PC-9 (cell line): ENCODE measurements at regions not wholly inside any gene's neighbourhood (a gene's known extent, or its start where the extent isn't known, plus 50 kb on each side); places are given as distances from the start of the nearest gene placed in this dataset.

Source experiments
- BruUV-seq: library from RNA; stranded (reverse); fragments of 400-500 nt; replicated peaks from 2 replicates; lab custom pipeline; 2021; lab: Mats Ljungman, UMichigan
- CTCF ChIA-PET: fragments of 300-600 bp; sonication (Branson Sonifier 250); formaldehyde crosslinking; loops from one replicate; lab custom pipeline; 2022; ENCODE audit warnings: antibody characterized with exemption; lab: Charles Lee
- POLR2A ChIA-PET: fragments of 300-600 bp; sonication (Branson Sonifier 250); formaldehyde crosslinking; loops from one replicate; lab custom pipeline; 2022; ENCODE audit warnings: antibody characterized with exemption; ENCODE audit not compliant: unreplicated experiment; lab: Charles Lee
- DNase-seq, 2 experiments: peaks; one replicate each; pipeline versions ENCODE4 v3.0.0 to v3.0.0-alpha.2; 2015 to 2022; ENCODE audit warnings: mixed read lengths in 1 of 2
- H2AFZ ChIP-seq: fragments of 200-600 bp; sonication (generic); 2 replicates; pipeline ENCODE4 v1.8.1; 2017; ENCODE audit warnings: antibody characterized with exemption
- H3F3A ChIP-seq: fragments of 200-600 bp; sonication (generic); 2 replicates; pipeline ENCODE4 v1.8.1; 2017; ENCODE audit warnings: antibody characterized with exemption, mild to moderate bottlenecking, low read depth; ENCODE audit not compliant: insufficient read depth
- H3K27ac ChIP-seq: fragments of 200-600 bp; sonication (generic); 2 replicates; pipeline ENCODE4 v1.6.1; 2016; ENCODE audit warnings: mixed run types
- H3K27me3 ChIP-seq: fragments of 200-600 bp; sonication (generic); 2 replicates; pipeline ENCODE4 v1.6.1; 2016; ENCODE audit warnings: low read depth, mixed run types; ENCODE audit not compliant: insufficient read depth
- H3K36me3 ChIP-seq: fragments of 200-600 bp; sonication (generic); 2 replicates; pipeline ENCODE4 v1.6.1; 2016; ENCODE audit warnings: low read depth, mixed run types
- H3K4me1 ChIP-seq: fragments of 200-600 bp; sonication (generic); replicated peaks from 2 replicates; pipeline ENCODE4 v1.6.1; 2016; ENCODE audit warnings: mixed run types; ENCODE audit not compliant: insufficient read depth
- H3K4me2 ChIP-seq: fragments of 200-600 bp; sonication (generic); 2 replicates; pipeline ENCODE4 v1.6.1; 2017; ENCODE audit warnings: mixed run types
- H3K4me3 ChIP-seq: fragments of 200-600 bp; sonication (generic); 2 replicates; pipeline ENCODE4 v1.6.1; 2016; ENCODE audit warnings: mixed run types
- H3K79me2 ChIP-seq: fragments of 200-600 bp; sonication (generic); 2 replicates; pipeline ENCODE4 v1.6.1; 2017; ENCODE audit warnings: low read depth, mixed run types
- H3K9me2 ChIP-seq: fragments of 200-600 bp; sonication (generic); 2 replicates; pipeline ENCODE4 v1.8.1; 2017; ENCODE audit warnings: mild to moderate bottlenecking; ENCODE audit not compliant: insufficient read depth
- H3K9me3 ChIP-seq: fragments of 200-600 bp; sonication (generic); 2 replicates; pipeline ENCODE4 v1.8.1; 2016; ENCODE audit warnings: low read depth; ENCODE audit not compliant: insufficient read depth
- H4K20me1 ChIP-seq: fragments of 200-600 bp; sonication (generic); 2 replicates; pipeline ENCODE4 v1.8.1; 2017; ENCODE audit not compliant: insufficient read depth
- CTCF ChIP-seq: fragments of 200-600 bp; sonication (generic); conservative IDR thresholded peaks from 2 replicates; pipeline ENCODE4 v1.6.1; 2017; ENCODE audit warnings: mixed run types, antibody characterized with exemption, mild to moderate bottlenecking, moderate library complexity
- EZH2 ChIP-seq: fragments of 200-600 bp; sonication (generic); IDR thresholded peaks from 2 replicates; pipeline ENCODE4 v1.8.0; 2017; ENCODE audit warnings: antibody characterized with exemption, low read depth
- intact Hi-C: fragments of 100-400 bp; cut with micrococcal nuclease; formaldehyde crosslinking; loops from one replicate; pipeline ENCODE4 v1.10.0; 2022; ENCODE audit not compliant: unreplicated experiment

GRCh38 chr13:53167561-53167960 lies 138.9 kb downstream of the OLFM4 start:
- H3F3A ChIP-seq: no peaks in the 10 kb centered on the region
- no peak for DNase-seq
- no peak overlapping the region for H3K4me2 ChIP-seq
- CTCF ChIA-PET: no interaction called here
- no peaks in the 10 kb centered on the region for H3K4me1 ChIP-seq
- BruUV-seq: no TSS peak
- no peaks in the 10 kb centered on the region for H3K79me2 ChIP-seq
- H2AFZ ChIP-seq: no peak overlapping the region
- no peaks in the 10 kb centered on the region for H3K9me2 ChIP-seq
- H3K27ac ChIP-seq: no peak overlapping the region
- H3K36me3 ChIP-seq: no peaks in the 10 kb centered on the region
- intact Hi-C loops: no loop called here
- H3K9me3 ChIP-seq: no peaks in the 10 kb centered on the region
- H3K27me3 ChIP-seq: no peaks in the 10 kb centered on the region; the same call in 1 of the 2 replicates
- no peaks in the 10 kb centered on the region; the same call in 1 of the 2 replicates for H4K20me1 ChIP-seq
- POLR2A ChIA-PET: no interaction called here
- TF ChIP-seq CTCF (no peak), EZH2 (no peak)
- no peak overlapping the region for H3K4me3 ChIP-seq

GRCh38 chr13:53170910-53171309 lies 142.3 kb downstream of the OLFM4 start:
- H3K27me3 ChIP-seq: no peaks in the 10 kb centered on the region
- intact Hi-C loops: no loop called here
- no peaks in the 10 kb centered on the region; the same call in 1 of the 2 replicates for H4K20me1 ChIP-seq
- H3F3A ChIP-seq: no peaks in the 10 kb centered on the region
- no peak for TF ChIP-seq CTCF
- TF ChIP-seq EZH2: no peak
- BruUV-seq: no TSS peak
- no peaks in the 10 kb centered on the region for H3K79me2 ChIP-seq
- no peaks in the 10 kb centered on the region for H3K9me2 ChIP-seq
- H2AFZ ChIP-seq: no peak overlapping the region
- no peaks in the 10 kb centered on the region for H3K4me1 ChIP-seq
- DNase-seq: no peak
- no peaks in the 10 kb centered on the region for H3K36me3 ChIP-seq
- ChIA-PET POLR2A (no interaction called here), CTCF (no interaction called here)
- H3K27ac ChIP-seq: no peak overlapping the region
- no peaks in the 10 kb centered on the region for H3K9me3 ChIP-seq
- no peak overlapping the region for H3K4me2 ChIP-seq
- no peak overlapping the region for H3K4me3 ChIP-seq

GRCh38 chr13:53174545-53174944 lies 145.9 kb downstream of the OLFM4 start:
- H4K20me1 ChIP-seq: no peaks in the 10 kb centered on the region
- no peaks in the 10 kb centered on the region for H3K9me2 ChIP-seq
- no peaks in the 10 kb centered on the region for H3K36me3 ChIP-seq
- H3K27me3 ChIP-seq: no peaks in the 10 kb centered on the region
- no peaks in the 10 kb centered on the region for H3F3A ChIP-seq
- TF ChIP-seq EZH2 (no peak), CTCF (no peak)
- H3K9me3 ChIP-seq: no peaks in the 10 kb centered on the region
- ChIA-PET POLR2A (no interaction called here), CTCF (no interaction called here)
- H3K4me1 ChIP-seq: no peaks in the 10 kb centered on the region
- H3K27ac ChIP-seq: no peak overlapping the region
- no peak for DNase-seq
- no peak overlapping the region for H3K4me3 ChIP-seq
- no TSS peak for BruUV-seq
- intact Hi-C loops: no loop called here
- no peak overlapping the region for H2AFZ ChIP-seq
- H3K4me2 ChIP-seq: no peak overlapping the region
- H3K79me2 ChIP-seq: no peaks in the 10 kb centered on the region
